ENCODE measurements at regions not wholly inside any gene's neighbourhood (a gene's known extent, or its start where the extent isn't known, plus 50 kb on each side); places are given as distances from the start of the nearest gene placed in this dataset.

DNA sequence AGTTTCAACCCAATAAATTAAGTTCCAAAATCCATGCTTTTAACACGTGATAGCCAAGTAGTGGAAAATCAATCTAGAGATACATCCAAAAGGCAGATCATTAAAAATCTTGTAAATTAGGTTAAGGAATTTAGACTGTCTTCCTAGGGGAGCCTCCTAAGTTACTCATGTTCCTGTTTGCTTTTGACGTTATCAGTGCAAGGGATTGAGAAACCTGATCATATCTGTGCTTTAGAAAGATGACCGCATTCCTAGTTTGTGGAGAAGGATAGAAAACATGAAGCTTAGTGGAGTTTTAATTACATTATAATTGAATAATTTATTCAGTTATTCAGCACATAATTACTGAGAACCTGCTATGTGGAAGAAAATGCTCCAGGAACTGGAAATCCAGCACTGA, 251.0 kb upstream of the ARGLU1 start:
- TF ChIP-seq POLR2AphosphoS5 (IDR thresholded peaks at IDR 0.05) (no peak), POLR2A (IDR thresholded peaks at IDR 0.05) (no peak)
- TF ChIP-seq, protein P1, sequence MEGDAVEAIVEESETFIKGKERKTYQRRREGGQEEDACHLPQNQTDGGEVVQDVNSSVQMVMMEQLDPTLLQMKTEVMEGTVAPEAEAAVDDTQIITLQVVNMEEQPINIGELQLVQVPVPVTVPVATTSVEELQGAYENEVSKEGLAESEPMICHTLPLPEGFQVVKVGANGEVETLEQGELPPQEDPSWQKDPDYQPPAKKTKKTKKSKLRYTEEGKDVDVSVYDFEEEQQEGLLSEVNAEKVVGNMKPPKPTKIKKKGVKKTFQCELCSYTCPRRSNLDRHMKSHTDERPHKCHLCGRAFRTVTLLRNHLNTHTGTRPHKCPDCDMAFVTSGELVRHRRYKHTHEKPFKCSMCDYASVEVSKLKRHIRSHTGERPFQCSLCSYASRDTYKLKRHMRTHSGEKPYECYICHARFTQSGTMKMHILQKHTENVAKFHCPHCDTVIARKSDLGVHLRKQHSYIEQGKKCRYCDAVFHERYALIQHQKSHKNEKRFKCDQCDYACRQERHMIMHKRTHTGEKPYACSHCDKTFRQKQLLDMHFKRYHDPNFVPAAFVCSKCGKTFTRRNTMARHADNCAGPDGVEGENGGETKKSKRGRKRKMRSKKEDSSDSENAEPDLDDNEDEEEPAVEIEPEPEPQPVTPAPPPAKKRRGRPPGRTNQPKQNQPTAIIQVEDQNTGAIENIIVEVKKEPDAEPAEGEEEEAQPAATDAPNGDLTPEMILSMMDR (IDR thresholded peaks at IDR 0.05) = no peak

Data from breast epithelium (tissue), 3 donors.